Bronchial epithelial cell (primary cell): ENCODE measurements at regions not wholly inside any gene's neighbourhood (a gene's known extent, or its start where the extent isn't known, plus 50 kb on each side); places are given as distances from the start of the nearest gene placed in this dataset.

ENCODE experiments used
- DNase-seq: peaks from one replicate; pipeline ENCODE4 v3.0.0-alpha.2; 2010; ENCODE audit warnings: low read depth
- FAIRE-seq: peaks from 2 replicates; lab custom pipeline; 2011; peaks lifted over from hg19 to GRCh38; lab: Jason Lieb, UNC
- H3K27me3 ChIP-seq: 2 replicates; pipeline ENCODE4 v1.5.1; 2011; ENCODE audit warnings: low read length; ENCODE audit not compliant: control insufficient read depth, insufficient read depth
- H3K36me3 ChIP-seq: 2 replicates; pipeline ENCODE4 v1.5.1; 2011; ENCODE audit warnings: low read length; ENCODE audit not compliant: control insufficient read depth, insufficient read depth
- H3K4me3 ChIP-seq: 2 replicates; pipeline ENCODE4 v1.5.1; 2011; ENCODE audit warnings: mild to moderate bottlenecking, low read depth, low read length, control low read depth
- TF ChIP-seq, protein P1 (sequence below): IDR thresholded peaks from 2 replicates; pipeline ENCODE4 v1.5.1; 2011; ENCODE audit warnings: mild to moderate bottlenecking, moderate library complexity, low read length, control low read depth, inconsistent platforms; ENCODE audit not compliant: insufficient read depth, severe bottlenecking

DNA sequence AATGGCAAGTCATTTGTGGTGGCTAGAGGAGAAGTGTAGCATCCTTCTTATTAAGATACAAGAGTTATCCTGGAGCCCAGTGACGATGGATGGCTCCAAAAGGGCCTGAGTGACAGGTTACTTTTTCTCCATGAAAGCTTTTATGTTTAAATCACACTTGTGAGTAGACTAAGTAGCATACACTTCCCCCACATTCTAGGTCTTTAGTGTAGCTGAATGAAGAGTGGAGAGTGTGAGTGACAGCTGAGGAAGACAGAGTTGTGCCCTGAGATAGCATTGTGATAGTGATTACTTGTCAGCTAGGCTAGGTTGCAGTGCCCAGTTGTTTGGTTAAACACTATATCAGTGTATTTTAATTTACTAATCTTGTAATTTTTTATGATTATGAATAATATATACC is 337.8 kb downstream of the TENT4A start:
- no peak for DNase-seq
- Histone ChIP-seq H3K4me3 (no peak overlapping the region), H3K36me3 (no peaks in the 10 kb centered on the region), H3K27me3 (no peaks in the 10 kb centered on the region)
- TF ChIP-seq, protein P1, sequence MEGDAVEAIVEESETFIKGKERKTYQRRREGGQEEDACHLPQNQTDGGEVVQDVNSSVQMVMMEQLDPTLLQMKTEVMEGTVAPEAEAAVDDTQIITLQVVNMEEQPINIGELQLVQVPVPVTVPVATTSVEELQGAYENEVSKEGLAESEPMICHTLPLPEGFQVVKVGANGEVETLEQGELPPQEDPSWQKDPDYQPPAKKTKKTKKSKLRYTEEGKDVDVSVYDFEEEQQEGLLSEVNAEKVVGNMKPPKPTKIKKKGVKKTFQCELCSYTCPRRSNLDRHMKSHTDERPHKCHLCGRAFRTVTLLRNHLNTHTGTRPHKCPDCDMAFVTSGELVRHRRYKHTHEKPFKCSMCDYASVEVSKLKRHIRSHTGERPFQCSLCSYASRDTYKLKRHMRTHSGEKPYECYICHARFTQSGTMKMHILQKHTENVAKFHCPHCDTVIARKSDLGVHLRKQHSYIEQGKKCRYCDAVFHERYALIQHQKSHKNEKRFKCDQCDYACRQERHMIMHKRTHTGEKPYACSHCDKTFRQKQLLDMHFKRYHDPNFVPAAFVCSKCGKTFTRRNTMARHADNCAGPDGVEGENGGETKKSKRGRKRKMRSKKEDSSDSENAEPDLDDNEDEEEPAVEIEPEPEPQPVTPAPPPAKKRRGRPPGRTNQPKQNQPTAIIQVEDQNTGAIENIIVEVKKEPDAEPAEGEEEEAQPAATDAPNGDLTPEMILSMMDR = no peak
- FAIRE-seq = no peak

DNA sequence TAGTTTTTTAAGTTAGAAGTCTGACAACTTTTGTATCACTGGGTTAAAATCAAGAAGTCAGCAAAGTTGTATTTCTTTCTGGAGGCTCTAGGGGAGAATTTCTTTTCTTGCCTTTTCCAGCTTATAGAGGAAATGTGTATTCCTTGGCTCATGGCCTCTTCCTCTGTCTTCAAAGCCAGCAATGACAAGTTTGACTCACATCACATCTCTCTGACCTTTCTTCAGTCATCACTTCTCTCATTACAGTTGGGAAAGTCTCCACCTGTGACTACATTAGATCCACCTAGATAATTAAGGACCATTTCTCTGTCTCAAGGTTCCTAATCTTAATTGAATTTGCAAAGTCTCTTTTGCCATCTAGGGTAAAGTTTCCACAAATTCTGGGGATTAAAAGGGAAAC is 339.9 kb downstream of the TENT4A start:
- Histone ChIP-seq H3K27me3 (no peaks in the 10 kb centered on the region), H3K36me3 (no peaks in the 10 kb centered on the region), H3K4me3 (no peak overlapping the region)
- TF ChIP-seq, protein P1 = no peak
- no peak for DNase-seq
- FAIRE-seq = no peak

GRCh38 chr5:7053528-7054209 is 340.4 kb downstream of the TENT4A start:
- TF ChIP-seq, protein P1 = no peak
- H3K36me3 ChIP-seq = no peaks in the 10 kb centered on the region
- H3K4me3 ChIP-seq = no peak overlapping the region
- H3K27me3 ChIP-seq = no peaks in the 10 kb centered on the region
- FAIRE-seq (no peak), DNase-seq (no peak)

- H3K27me3 ChIP-seq = no peaks in the 10 kb centered on the region
- DNase-seq = peak; percentile 12
- H3K36me3 ChIP-seq = no peaks in the 10 kb centered on the region
- TF ChIP-seq, protein P1 = no peak
- no peak overlapping the region for H3K4me3 ChIP-seq
- peak; percentile 87 for FAIRE-seq
Observed at GRCh38 chr5:7066471-7067235, 329.3 kb upstream of the ADCY2 start.

GRCh38 chr5:7068156-7068555 is 327.8 kb upstream of the ADCY2 start:
- H3K4me3 ChIP-seq = no peak overlapping the region
- no peak for DNase-seq
- H3K36me3 ChIP-seq = no peaks in the 10 kb centered on the region
- TF ChIP-seq, protein P1 = no peak
- no peaks in the 10 kb centered on the region for H3K27me3 ChIP-seq
- no peak for FAIRE-seq

DNA sequence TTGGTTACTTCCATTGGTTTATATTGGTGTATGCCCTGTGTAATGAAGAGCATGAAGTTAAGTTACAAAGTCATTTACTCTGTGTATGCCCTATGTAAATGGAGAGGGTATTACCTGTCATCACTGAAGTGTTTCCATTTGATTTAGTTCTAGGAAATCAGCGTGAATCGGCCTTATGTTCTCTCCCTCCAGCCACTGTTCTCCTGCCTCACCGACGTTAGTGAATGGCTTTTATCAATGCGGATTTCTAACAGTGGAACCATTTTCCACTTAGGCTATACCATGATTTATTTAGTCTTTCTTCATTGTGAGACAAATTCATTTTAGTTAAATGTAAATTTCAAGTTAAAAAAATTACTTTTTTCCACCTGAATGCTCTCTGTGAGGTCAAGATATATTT is 327.0 kb upstream of the ADCY2 start:
- FAIRE-seq (no peak), DNase-seq (no peak)
- no peaks in the 10 kb centered on the region for H3K36me3 ChIP-seq
- TF ChIP-seq, protein P1 = no peak
- H3K4me3 ChIP-seq = no peak overlapping the region
- no peaks in the 10 kb centered on the region for H3K27me3 ChIP-seq
